Activated CD4-positive, alpha-beta T cell treated with anti-CD3 and anti-CD28 coated beads, Interleukin-2, amount 10 ng/mL, durations not matched to agents 24 days and 14 days (primary cell): ENCODE measurements at regions not wholly inside any gene's neighbourhood (a gene's known extent, or its start where the extent isn't known, plus 50 kb on each side); places are given as distances from the start of the nearest gene placed in this dataset.
"Not testable (repeated sequence)": the region's sequence is repeated elsewhere in the genome, so short reads cannot be mapped to it uniquely, and the experiment has no call there.

Source experiments
- DNase-seq: peaks from one replicate; pipeline ENCODE4 v3.0.0; 2022
- H3K27ac Mint-ChIP-seq: one replicate; pipeline ENCODE4 v1.8.0; 2022; ENCODE audit warnings: mild to moderate bottlenecking, mixed read lengths
- H3K27me3 Mint-ChIP-seq: one replicate; pipeline ENCODE4 v1.8.0; 2022; ENCODE audit warnings: mixed read lengths
- H3K36me3 Mint-ChIP-seq: one replicate; pipeline ENCODE4 v1.8.0; 2022; ENCODE audit warnings: low read depth, mild to moderate bottlenecking, mixed read lengths
- H3K4me1 Mint-ChIP-seq: one replicate; pipeline ENCODE4 v1.8.0; 2021; ENCODE audit warnings: mixed read lengths
- H3K4me3 Mint-ChIP-seq: one replicate; pipeline ENCODE4 v1.8.0; 2022; ENCODE audit warnings: mild to moderate bottlenecking, moderate library complexity, mixed read lengths
- H3K9me3 Mint-ChIP-seq: one replicate; pipeline ENCODE4 v1.8.0; 2021; ENCODE audit warnings: mixed read lengths
- intact Hi-C: fragments of 100-400 bp; cut with micrococcal nuclease; formaldehyde crosslinking; loops from one replicate; pipeline ENCODE4 v1.15.1; 2023

DNA sequence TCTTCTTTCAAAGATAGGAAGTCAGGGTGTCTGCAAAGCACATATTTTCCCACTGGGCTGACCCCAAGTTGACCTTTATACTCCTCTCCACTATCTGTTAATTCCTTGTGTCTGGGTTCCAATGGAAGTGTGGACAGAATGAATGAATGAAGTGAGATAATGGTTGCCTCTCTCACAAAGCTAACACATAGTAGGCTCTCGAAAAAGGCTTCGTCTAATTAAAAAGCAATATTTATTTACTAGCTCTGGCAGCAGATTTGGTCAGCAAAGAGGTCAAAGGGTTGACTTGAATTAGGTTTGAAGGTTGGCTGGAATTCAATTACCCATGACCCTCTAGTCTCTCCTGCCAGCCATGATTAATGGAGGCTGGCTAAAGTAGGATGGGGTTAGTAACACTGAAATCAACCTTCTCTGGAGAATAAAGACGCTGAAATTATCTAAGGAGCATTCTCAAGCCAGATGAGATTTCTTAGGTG is 280.3 kb upstream of the KLF3 start:
- intact Hi-C loops = no loop called here
- H3K9me3 Mint-ChIP-seq = peaks cover 3% of the 10 kb centered on the region
- no peaks in the 10 kb centered on the region for H3K27me3 Mint-ChIP-seq
- H3K4me1 Mint-ChIP-seq = no peaks in the 10 kb centered on the region
- H3K36me3 Mint-ChIP-seq = no peaks in the 10 kb centered on the region
- no peak for DNase-seq
- no peak overlapping the region for H3K4me3 Mint-ChIP-seq
- no peak overlapping the region for H3K27ac Mint-ChIP-seq

- no peaks in the 10 kb centered on the region for H3K4me1 Mint-ChIP-seq
- peaks cover 9% of the 10 kb centered on the region for H3K9me3 Mint-ChIP-seq
- DNase-seq = no peak
- H3K36me3 Mint-ChIP-seq = peaks cover 1% of the 10 kb centered on the region
- no peak overlapping the region for H3K27ac Mint-ChIP-seq
- no peak overlapping the region for H3K4me3 Mint-ChIP-seq
- H3K27me3 Mint-ChIP-seq = no peaks in the 10 kb centered on the region
- intact Hi-C loops = no loop called here
Measured at GRCh38 chr4:38385093-38386004, 278.6 kb upstream of the KLF3 start.

- peaks cover 12% of the 10 kb centered on the region for H3K9me3 Mint-ChIP-seq
- intact Hi-C loops = no loop called here
- no peaks in the 10 kb centered on the region for H3K4me1 Mint-ChIP-seq
- H3K36me3 Mint-ChIP-seq = peaks cover 1% of the 10 kb centered on the region
- H3K27me3 Mint-ChIP-seq = no peaks in the 10 kb centered on the region
- no peak overlapping the region for H3K4me3 Mint-ChIP-seq
- no peak for DNase-seq
- H3K27ac Mint-ChIP-seq = no peak overlapping the region
Measured at GRCh38 chr4:38386005-38386551, 277.9 kb upstream of the KLF3 start.

GRCh38 chr4:38386654-38387188 is 277.3 kb upstream of the KLF3 start:
- intact Hi-C loops = no loop called here
- DNase-seq = no peak
- no peaks in the 10 kb centered on the region for H3K27me3 Mint-ChIP-seq
- no peaks in the 10 kb centered on the region for H3K4me1 Mint-ChIP-seq
- no peak overlapping the region for H3K4me3 Mint-ChIP-seq
- H3K9me3 Mint-ChIP-seq = peaks cover 15% of the 10 kb centered on the region
- no peak overlapping the region for H3K27ac Mint-ChIP-seq
- peaks cover 1% of the 10 kb centered on the region for H3K36me3 Mint-ChIP-seq

GRCh38 chr4:38387348-38387747 is 276.7 kb upstream of the KLF3 start:
- H3K4me1 Mint-ChIP-seq = no peaks in the 10 kb centered on the region
- no peak overlapping the region for H3K27ac Mint-ChIP-seq
- H3K4me3 Mint-ChIP-seq = no peak overlapping the region
- H3K36me3 Mint-ChIP-seq = peaks cover 1% of the 10 kb centered on the region
- H3K9me3 Mint-ChIP-seq = peaks cover 20% of the 10 kb centered on the region
- intact Hi-C loops = no loop called here
- DNase-seq = no peak
- H3K27me3 Mint-ChIP-seq = no peaks in the 10 kb centered on the region

DNA sequence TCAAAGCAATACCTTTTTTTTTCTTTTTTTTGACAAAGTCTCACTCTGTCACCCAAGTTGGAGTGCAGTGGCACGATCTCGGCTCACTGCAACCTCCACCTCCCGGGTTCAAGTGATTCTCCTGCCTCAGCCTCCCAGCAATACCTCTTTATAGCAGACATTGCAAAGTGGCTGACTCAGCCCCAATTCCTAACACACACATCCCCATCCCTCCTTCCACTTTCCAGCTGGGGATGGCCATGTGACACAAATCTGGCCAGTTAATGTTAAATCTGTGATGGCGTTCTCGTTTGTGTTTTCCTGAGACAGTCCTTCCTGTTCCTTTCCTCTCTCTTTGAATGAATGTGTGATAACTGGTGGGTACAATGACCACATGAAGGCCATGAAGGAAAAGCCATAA is 276.2 kb upstream of the KLF3 start:
- no peak for DNase-seq
- Mint-ChIP-seq H3K27me3 (no peaks in the 10 kb centered on the region), H3K4me3 (no peak overlapping the region), H3K27ac (no peak overlapping the region), H3K4me1 (no peaks in the 10 kb centered on the region), H3K36me3 (peaks cover 1% of the 10 kb centered on the region), H3K9me3 (peaks cover 20% of the 10 kb centered on the region)
- intact Hi-C loops = no loop called here

GRCh38 chr4:38388907-38389306 is 275.1 kb upstream of the KLF3 start:
- H3K36me3 Mint-ChIP-seq, H3K27me3 Mint-ChIP-seq, intact Hi-C loops, H3K4me1 Mint-ChIP-seq, DNase-seq, H3K4me3 Mint-ChIP-seq, H3K27ac Mint-ChIP-seq: not testable (repeated sequence)
- H3K9me3 Mint-ChIP-seq = peaks cover 23% of the 10 kb centered on the region

DNA sequence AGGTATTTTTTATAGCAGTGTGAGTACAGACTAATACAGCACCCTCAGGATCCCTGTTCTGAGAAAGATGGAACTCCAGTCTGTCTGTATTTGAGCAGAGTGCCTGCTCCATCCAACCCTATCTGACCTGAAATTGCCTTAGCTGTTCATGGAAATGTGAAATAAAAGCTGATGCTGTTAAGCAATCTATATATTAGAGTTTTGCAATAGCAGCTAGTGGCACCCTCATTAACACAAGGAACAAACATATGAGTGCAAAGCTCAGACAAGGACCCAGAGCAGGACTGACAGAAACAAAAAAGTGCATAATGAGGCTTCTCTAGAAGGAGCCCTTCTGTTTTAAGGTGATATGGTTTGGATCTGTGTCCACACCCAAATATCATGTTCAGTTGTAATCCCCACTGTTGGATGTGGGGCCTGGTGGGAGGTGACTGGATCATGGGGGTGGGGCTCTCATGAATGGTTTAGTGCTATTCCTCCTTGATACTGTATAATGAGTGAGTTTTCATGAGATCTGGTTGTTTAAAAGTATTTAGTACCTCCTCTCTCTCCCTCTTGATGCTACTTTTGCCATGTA is 272.9 kb upstream of the KLF3 start:
- H3K27ac Mint-ChIP-seq = no peak overlapping the region
- no peak for DNase-seq
- H3K36me3 Mint-ChIP-seq = peaks cover 1% of the 10 kb centered on the region
- no peak overlapping the region for H3K4me3 Mint-ChIP-seq
- no peaks in the 10 kb centered on the region for H3K4me1 Mint-ChIP-seq
- H3K9me3 Mint-ChIP-seq = peaks cover 23% of the 10 kb centered on the region
- no peaks in the 10 kb centered on the region for H3K27me3 Mint-ChIP-seq
- intact Hi-C loops = no loop called here

DNA sequence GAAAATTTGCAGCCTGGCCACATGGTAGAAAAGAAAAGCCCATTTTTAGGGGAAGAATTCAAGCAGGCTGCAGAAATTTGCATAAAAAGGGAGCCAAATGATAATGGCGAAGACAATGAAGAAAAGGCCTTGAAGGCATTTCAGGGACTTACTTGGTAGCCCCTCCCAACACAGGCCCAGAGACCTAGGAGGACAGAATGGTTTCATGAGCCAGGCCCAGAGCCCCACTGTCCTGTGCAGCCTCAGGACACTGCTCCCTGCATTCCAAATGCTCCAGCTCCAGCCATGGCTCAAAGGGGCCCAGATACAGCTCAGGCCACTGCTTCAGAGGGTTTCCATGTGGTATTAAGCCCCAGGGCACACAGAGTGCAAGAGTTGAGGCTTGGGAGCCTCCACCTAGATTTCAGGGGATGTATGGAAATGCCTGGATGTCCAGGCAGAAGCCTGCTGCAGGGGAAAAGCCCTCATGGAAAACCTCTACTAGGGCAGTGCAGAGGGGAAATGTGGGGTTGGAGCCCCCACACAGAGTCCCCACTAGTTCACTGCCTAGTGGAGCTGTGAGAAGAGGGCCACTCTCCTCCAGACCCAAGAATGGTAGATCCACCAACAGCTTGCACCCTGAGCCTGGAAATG is 271.7 kb upstream of the KLF3 start:
- Mint-ChIP-seq H3K4me1 (no peaks in the 10 kb centered on the region), H3K4me3 (no peak overlapping the region), H3K27me3 (no peaks in the 10 kb centered on the region), H3K27ac (no peak overlapping the region), H3K36me3 (peaks cover 1% of the 10 kb centered on the region), H3K9me3 (peaks cover 23% of the 10 kb centered on the region)
- intact Hi-C loops = no loop called here
- no peak for DNase-seq

GRCh38 chr4:38396091-38396490 is 267.9 kb upstream of the KLF3 start:
- Mint-ChIP-seq H3K9me3 (peaks cover 18% of the 10 kb centered on the region), H3K4me3 (no peak overlapping the region), H3K36me3 (no peaks in the 10 kb centered on the region), H3K27ac (no peak overlapping the region), H3K4me1 (no peaks in the 10 kb centered on the region), H3K27me3 (no peaks in the 10 kb centered on the region)
- DNase-seq = no peak
- intact Hi-C loops = no loop called here

GRCh38 chr4:38396845-38397547 is 267.0 kb upstream of the KLF3 start:
- no peak overlapping the region for H3K4me3 Mint-ChIP-seq
- no peak overlapping the region for H3K27ac Mint-ChIP-seq
- no peaks in the 10 kb centered on the region for H3K27me3 Mint-ChIP-seq
- H3K36me3 Mint-ChIP-seq = no peaks in the 10 kb centered on the region
- intact Hi-C loops = no loop called here
- peaks cover 14% of the 10 kb centered on the region for H3K9me3 Mint-ChIP-seq
- no peak for DNase-seq
- H3K4me1 Mint-ChIP-seq = no peaks in the 10 kb centered on the region

DNA sequence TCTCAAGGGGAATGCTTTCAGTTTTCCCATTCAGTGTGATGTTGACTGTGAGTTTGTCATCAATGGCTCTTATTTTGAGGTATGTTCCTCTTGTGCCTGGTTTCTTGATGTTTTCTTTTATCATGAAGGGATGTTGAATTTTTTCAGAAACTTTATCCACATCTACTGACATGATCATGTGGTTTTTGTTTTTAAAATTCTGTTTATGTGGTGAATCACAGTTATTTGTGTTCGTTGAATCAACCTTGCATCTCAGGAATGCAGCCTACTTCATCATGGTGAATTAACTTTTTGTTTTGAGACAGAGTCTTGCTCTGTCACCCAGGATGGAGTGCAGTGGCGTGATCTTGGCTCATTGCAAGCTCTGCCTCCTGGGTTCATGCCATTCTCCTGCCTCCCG is 263.1 kb upstream of the KLF3 start:
- peaks cover 12% of the 10 kb centered on the region for H3K9me3 Mint-ChIP-seq
- H3K4me1 Mint-ChIP-seq = no peaks in the 10 kb centered on the region
- intact Hi-C loops = no loop called here
- DNase-seq = no peak
- no peak overlapping the region for H3K4me3 Mint-ChIP-seq
- H3K36me3 Mint-ChIP-seq = no peaks in the 10 kb centered on the region
- H3K27me3 Mint-ChIP-seq = no peaks in the 10 kb centered on the region
- no peak overlapping the region for H3K27ac Mint-ChIP-seq

DNA sequence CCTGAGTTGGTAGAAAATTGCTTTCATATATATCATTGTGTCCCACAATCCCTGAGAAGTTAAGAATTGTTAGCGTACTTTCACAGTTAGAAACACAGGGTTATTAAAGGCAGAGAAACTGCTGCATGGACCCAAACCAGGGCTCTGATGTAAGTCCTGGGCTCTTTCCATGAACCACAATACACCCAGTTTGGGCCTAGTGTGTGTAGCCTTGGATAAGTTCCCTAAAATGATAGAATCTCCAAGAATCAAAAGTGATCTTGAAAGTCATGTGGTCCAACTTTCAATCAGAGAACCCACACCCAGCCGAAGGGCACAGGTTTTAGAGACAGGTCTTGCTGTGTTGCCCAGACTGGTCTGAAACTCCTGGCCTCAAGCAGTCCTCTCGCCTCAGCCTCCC is 257.8 kb upstream of the KLF3 start:
- H3K4me1 Mint-ChIP-seq = no peaks in the 10 kb centered on the region
- peaks cover 5% of the 10 kb centered on the region for H3K9me3 Mint-ChIP-seq
- H3K27ac Mint-ChIP-seq = no peak overlapping the region
- intact Hi-C loops = no loop called here
- DNase-seq = no peak
- no peak overlapping the region for H3K4me3 Mint-ChIP-seq
- peaks cover 3% of the 10 kb centered on the region for H3K27me3 Mint-ChIP-seq
- H3K36me3 Mint-ChIP-seq = no peaks in the 10 kb centered on the region
